GM04504 (cell line): ENCODE measurements at regions not wholly inside any gene's neighbourhood (a gene's known extent, or its start where the extent isn't known, plus 50 kb on each side); places are given as distances from the start of the nearest gene placed in this dataset.

Experiments
- DNase-seq: peaks from one replicate; pipeline ENCODE4 v3.0.0-alpha.2; 2012; ENCODE audit warnings: low read depth

- DNase-seq = no peak
Observed at GRCh38 chr10:111131168-111131799, 54.5 kb downstream of the ADRA2A start.

DNA sequence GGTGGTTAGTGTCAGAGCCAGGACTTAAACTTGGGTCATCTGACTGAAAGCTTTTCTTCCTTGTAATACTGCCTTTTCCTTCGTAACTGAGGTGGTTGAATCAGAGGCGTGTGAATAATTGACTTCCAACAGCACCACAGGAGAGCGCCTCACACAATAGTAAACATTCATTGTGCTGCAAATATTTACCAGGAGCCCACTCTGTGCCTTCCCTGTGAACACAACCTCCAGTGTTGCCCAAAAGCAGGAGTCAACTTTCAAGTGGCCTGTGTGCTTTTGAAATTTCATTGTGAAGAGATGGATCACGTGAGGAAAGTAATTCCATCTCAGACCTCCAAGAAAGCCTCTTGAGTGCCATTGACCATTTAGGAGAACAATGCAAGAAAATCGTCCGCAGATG, 60.2 kb downstream of the ADRA2A start:
- no peak for DNase-seq

DNA sequence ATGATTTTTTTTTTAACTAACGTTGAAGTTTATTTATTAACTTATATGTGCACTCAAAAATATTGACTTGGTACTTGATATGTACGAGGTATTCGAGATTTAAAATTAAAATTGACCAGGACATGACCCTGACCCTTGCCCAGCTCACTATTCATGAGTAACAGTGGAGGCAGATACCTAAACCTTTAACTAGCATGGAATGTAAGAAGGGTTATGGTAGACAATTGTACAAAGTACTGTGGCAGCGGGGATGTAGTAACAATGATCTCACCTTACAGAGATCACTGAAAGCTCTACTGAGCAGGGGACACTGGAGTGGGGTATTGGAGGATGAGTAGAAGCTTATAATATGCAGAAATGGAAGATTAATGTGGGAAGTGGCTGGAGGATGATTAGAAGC, 60.8 kb downstream of the ADRA2A start:
- DNase-seq = no peak

DNA sequence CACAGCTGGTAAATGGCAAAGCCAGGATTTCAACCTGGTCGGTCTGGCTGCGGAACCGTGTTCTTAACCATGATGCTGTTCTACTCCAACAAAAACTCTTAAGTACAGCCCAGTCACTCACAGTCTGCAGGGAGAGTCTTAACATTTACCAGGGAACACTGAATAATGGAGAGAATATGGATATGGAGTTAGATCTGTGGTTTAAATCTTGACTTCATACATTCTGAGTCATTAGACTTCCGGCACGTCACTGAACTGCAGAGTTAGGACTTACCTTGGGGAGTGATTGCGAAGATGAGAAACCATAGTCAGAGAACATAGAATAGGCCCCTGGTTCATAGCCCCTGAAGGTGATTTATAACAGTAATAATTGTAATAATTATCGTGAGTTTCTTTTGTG, 61.7 kb downstream of the ADRA2A start:
- DNase-seq = no peak

DNA sequence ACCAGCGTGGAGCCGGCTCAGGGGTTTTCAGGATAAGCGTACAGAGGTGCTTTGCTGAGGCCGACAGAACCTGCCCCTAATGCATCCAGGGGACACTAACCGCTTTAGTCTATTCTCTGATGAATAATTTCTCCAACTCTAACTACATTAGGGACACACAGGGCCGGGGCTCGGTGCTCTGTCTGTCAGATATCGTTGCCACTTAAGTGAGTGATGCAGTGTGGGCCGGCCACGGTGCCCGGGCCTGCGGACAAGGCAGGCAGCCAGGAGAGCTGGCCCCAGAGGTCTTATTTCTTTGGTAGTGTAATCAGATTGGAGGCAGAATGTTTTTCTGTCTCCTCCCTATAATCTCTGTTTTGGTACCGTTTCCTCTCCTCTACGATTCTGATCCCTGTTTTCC, 62.7 kb downstream of the ADRA2A start:
- DNase-seq = no peak

GRCh38 chr10:111142092-111142768, 65.4 kb downstream of the ADRA2A start:
- no peak for DNase-seq

- no peak for DNase-seq
Observed at GRCh38 chr10:111146025-111146640, 69.3 kb downstream of the ADRA2A start.

GRCh38 chr10:111148025-111148424, 71.2 kb downstream of the ADRA2A start:
- DNase-seq = no peak

DNA sequence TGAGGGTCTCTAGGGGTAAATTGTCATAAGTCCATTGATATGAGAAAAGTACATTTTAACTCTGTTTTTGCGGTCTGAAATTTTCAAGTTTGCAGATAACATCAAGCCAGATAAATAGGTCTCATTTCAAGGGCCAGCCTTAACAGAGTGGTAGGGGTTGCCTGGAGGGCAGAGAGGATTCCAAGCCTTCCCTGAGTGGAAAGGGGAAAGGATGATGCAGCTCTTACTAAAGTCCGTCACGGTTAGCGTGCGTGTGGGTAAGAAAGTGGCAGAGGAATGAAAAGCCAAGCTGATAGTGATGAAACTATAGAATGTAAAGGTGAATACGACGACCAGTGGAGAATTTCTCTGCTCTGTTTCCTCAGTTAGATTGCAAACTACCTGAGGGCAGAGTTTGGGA, 71.6 kb downstream of the ADRA2A start:
- DNase-seq = no peak

DNA sequence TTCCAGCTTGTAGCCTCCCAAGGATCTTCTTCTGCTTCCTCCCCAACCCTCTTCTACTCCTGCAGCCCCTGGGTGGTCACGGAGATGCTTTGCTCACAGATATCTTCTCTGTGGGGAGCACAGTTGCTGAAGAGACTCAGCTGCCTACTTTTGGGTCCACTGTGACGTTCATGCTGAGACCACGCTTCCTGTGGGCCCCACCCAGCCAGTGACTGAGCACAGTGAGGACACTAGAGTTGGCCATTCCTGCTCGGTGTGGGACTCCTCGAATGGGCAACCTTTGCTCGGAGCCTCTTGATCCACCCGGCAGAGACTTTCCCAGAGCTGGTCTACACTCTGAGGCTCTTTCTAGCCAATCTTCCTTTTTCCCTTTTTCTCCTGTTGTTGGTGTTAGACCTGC, 73.9 kb downstream of the ADRA2A start:
- no peak for DNase-seq

- no peak for DNase-seq
Observed at GRCh38 chr10:111151595-111152307, 74.9 kb downstream of the ADRA2A start.

- DNase-seq = no peak
Observed at GRCh38 chr10:111156754-111157153, 79.9 kb downstream of the ADRA2A start.

DNA sequence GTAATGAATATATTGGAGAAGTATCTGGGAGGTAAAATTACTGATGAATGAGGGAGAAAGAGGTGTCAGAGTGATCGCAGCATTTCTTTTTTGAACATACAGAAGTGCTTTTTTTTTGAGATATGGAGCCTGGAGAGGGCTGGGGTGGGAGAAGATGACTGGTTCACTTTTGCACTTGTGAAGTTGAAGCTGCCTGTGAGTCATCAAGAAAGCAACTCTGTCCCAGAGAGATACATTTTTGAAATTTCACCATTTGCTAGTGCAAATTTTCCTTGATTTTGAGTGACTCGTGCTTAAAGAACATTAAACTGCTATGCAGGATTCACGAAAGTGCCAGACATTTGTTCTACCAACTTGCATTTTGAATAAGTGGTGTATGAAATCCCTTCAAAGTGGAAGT, 81.8 kb downstream of the ADRA2A start:
- DNase-seq = no peak

DNA sequence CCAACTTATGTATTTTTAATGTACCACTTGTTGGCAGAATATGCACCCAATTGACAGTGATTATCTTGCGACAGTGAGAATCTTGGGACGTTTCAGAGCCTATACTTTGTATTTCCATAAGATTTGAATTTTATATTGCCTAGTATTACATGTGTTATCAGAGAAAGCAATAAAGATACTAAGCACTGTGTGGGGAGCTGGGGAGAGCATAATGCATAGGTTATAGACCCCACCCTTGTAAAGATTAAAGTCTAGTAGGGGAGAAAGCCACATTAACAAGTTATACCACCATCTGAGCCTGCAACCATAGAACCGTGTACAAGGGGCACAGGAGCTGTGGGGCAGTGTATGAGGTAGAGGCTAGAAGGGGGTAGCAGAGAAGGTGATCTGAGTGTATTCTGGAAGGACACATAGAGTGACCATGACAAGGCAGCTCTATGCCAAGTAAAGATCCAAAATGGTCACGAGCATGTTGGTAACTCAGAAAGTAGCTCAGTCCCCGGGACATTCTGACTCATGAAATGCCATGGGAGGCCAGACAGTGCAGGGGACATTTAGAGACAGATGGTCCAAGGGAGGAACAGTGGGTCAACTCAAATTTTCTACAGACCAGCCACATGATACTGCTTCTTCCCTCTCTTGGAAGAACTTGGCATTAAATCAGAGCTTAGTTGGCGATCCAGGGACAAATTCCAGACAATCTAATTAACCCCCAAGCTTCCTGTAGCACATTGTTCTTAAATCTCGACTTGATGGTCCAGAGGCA, 84.5 kb downstream of the ADRA2A start:
- no peak for DNase-seq

GRCh38 chr10:111171183-111171582, 94.4 kb downstream of the ADRA2A start:
- no peak for DNase-seq

DNA sequence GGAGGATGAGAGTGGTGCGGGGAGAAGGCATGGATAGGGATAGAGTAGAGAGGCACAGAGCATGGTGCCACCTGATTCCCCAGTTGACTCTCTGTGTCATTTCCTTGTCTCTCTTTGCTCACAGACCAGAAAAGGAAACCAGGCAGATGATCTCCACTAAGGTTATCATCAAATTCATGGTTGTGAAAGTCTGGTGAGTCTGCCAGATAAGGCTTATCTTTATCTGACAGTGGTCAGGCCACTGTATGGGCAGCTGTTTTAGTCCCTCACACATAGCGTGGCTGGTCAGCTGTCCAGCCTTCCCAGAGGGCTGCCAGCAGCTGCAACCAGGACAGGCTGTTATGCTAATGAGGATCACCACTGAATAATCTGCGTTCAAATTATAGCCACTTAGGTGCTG, 99.0 kb downstream of the ADRA2A start:
- no peak for DNase-seq

- no peak for DNase-seq
Observed at GRCh38 chr10:111177379-111177778, 100.5 kb downstream of the ADRA2A start.

- DNase-seq = no peak
Observed at GRCh38 chr10:111179514-111179913, 102.7 kb downstream of the ADRA2A start.

- DNase-seq = no peak
Observed at GRCh38 chr10:111186358-111186757, 109.5 kb downstream of the ADRA2A start.

- DNase-seq = no peak
Observed at GRCh38 chr10:111187096-111187495, 110.3 kb downstream of the ADRA2A start.

DNA sequence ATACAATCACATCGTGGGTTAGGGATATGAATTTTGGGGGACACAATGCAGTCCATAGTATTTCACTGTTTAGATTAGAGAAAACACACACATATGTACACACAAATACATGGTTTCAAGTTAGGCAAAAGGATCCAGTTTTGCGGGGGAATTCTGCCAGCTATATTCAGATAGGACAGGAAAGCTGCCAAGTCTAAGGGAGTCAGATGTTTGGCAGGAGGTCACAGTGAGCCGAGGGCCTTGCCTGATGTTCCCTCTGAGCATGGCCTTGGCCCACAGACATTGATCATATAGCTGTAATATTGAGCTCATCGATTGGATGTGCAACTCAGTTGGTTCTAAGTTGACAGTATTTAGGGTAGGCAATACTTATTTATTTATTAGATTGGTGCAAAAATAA, 122.8 kb downstream of the ADRA2A start:
- DNase-seq = no peak

- no peak for DNase-seq
Observed at GRCh38 chr10:111200505-111201186, 123.8 kb downstream of the ADRA2A start.
